NCI-H446 (cell line): ENCODE measurements at regions not wholly inside any gene's neighbourhood (a gene's known extent, or its start where the extent isn't known, plus 50 kb on each side); places are given as distances from the start of the nearest gene placed in this dataset.
A peak's percentile ranks its signal among the peaks of the same experiment; 100 is the strongest.

Source experiments
- DNase-seq, 2 experiments: peaks; one replicate each; lab custom pipeline; 2025; lab: John Stamatoyannopoulos, UW

DNA sequence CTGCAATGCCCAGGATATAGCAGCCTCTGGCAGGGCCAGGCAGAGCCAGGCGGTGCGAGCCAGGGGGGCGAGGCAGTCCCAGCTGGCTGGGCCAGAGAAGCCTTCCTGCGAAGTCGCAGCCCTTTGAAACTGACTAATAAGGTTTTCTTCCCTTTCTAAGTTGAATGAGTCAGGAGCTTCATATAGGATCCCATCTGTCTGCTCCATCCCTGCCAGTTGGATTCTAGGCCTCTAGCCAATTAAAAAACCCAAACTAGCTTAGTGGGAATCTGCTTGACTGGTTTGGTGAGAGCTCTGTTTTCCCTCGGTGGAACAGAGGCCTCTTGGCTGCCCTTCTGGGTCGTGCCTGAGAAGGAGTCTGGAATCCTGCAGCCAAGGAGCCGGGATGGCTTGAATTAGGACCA lies 70.1 kb upstream of the RAPGEF1 start:
- DNase-seq, result peak; percentile 88 to 95

GRCh38 chr9:131808291-131808690 lies 68.4 kb upstream of the RAPGEF1 start:
- DNase-seq, result no peak

GRCh38 chr9:131807144-131807983 lies 67.5 kb upstream of the RAPGEF1 start:
- no peak for DNase-seq

DNA sequence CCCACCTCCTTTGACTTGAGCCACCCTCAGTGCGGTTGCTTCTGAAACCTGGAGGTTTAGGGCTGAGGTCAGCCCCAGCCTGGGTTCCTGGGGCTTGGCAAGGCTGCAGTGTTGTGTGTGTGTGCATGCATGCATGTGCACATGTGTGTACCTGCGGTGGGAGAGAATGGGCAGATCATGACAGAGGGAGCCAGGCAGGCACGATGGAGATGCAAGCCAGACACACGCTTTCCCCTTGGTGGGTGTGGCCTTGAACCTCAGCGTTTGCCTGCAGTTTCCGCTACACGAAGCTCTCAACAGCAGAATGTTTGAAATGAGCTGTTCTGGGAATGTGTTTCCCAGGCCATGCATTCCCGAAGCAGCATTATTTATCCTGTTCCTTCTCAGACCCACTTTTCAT lies 65.9 kb upstream of the RAPGEF1 start:
- no peak for DNase-seq

DNA sequence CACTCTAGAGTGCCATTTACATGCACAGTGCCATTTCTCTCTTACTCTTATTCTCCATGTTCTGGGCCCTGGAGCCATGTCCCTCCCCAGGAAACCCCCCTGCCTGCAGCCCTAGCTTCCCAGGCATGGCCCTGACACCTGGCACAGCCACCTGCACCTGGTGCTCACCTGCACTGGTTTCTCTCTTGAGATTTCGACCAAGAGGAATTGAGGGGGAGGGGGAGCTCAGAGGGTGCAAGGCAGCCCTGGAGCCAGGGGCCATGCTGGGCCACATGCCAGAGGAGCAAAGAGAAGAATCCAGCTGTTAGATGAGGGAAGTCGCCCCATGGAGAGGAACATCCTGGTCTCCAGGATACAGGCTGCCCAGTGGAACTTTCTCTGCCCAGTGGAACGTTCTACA lies 65.0 kb upstream of the RAPGEF1 start:
- DNase-seq, result no peak

- no peak for DNase-seq
These were observed 64.0 kb upstream of the RAPGEF1 start for GRCh38 chr9:131803758-131804411.

- no peak for DNase-seq
These were observed 61.9 kb upstream of the RAPGEF1 start for GRCh38 chr9:131801810-131802209.

GRCh38 chr9:131800843-131801242 lies 61.0 kb upstream of the RAPGEF1 start:
- no peak for DNase-seq

GRCh38 chr9:131800366-131800765 lies 60.5 kb upstream of the RAPGEF1 start:
- DNase-seq, result no peak

- no peak for DNase-seq
These were observed 59.4 kb upstream of the RAPGEF1 start for GRCh38 chr9:131799177-131799823.

- DNase-seq, result no peak
These were observed 58.4 kb upstream of the RAPGEF1 start for GRCh38 chr9:131798246-131798645.

- no peak for DNase-seq
These were observed 54.5 kb upstream of the RAPGEF1 start for GRCh38 chr9:131794393-131794792.

DNA sequence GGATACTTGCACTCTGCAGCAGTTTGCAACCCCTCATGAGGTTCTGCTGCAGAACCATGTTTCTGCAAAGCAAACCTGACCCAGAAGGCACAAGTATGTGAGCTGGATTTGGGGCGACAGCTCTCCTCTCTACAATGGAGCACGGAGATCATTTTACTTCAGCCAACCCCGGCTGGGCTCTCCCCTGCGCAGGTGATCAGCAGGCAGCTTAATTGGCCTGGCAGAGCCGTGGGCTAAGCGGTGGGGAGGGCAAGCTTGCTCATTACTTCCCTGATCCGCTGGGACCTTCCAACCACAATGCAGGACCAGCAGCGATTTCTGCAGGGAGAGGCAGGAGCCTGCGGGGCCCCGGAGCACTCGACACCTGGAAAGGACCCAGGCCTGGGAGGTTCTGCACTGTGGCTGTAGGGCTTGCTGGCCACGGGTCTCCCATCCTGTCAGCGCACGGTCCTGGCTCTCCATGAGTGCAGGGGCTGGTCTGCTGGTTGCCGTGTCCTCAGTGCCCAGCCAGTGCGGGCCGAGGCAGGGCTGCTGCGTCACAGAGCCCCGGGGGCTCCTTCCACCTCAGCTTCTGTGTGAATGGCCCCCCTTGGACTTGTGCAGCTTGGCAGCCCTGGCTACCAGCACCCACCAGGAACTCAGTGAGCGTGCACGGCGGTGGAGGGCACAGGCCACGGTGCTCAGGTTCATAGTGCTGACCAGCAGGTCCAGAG lies 51.8 kb upstream of the RAPGEF1 start:
- no peak for DNase-seq
